HG02588 (cell line): ENCODE measurements at regions not wholly inside any gene's neighbourhood (a gene's known extent, or its start where the extent isn't known, plus 50 kb on each side); places are given as distances from the start of the nearest gene placed in this dataset.

ENCODE experiments used
- ATAC-seq: cut with Tn5 transposase; IDR thresholded peaks from one replicate; pipeline ENCODE4 v1.9.1; 2021; ENCODE audit warnings: mild to moderate bottlenecking, moderate library complexity; ENCODE audit not compliant: unreplicated experiment

DNA sequence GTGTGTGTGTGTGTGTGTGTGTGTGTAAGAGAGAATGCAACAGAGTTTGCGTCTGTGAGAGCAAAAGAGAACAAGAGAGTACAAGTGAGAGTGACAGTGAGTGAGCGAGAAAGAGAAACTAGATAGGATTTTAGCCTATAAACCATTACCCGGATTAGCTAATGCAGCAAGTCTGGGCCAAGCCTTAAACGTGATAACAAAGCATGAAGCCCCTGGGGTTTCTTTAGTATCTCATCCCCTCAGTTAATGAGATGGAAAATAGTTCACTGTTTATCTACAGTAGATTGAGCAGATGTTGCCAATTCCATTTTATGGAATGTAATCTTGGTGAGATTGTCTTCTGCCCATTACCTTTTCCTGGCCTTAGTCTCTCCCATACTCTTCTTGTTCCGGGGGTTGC, 114.5 kb downstream of the MAT2B start:
- no peak for ATAC-seq

DNA sequence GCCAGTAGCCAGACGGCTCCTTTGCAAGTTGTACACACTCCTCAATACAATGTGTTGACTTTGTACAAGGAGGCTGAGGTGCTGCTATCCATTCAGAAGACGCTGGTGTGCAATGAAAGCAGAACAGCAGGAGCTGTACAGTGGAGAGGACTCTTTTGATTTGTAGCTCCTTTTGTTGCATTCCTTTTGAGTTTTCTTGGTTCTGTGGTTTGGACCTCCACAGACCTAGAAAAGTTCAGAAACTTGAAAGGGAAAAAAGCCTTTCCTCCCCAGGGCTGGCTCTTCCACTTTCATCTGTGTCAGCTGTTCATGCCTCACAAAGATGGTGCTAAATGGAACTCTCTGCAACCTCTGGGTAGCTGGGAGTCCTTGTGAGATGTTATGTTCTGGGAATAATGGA, 117.4 kb downstream of the MAT2B start:
- ATAC-seq = no peak

DNA sequence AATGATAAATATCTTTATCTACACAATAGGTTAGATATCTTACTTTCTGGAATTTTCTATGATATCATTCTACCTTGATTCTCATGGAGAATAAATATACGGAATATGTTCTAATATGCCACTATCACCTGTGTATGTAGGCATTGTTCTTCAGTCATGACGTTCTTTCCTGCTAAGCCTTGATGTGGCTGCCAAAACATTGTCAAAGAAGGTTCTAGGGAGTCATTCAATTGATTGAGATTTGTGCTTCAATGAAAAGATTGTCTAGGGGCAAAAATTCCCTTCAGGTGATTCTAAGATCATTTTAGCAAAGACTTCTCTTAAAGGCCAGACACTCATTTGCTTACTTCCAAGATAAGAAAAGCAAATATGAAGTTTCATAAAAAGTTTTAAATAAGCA, 118.1 kb downstream of the MAT2B start:
- ATAC-seq = no peak

- no peak for ATAC-seq
Measured at GRCh38 chr5:163623986-163624385, 118.6 kb downstream of the MAT2B start.

DNA sequence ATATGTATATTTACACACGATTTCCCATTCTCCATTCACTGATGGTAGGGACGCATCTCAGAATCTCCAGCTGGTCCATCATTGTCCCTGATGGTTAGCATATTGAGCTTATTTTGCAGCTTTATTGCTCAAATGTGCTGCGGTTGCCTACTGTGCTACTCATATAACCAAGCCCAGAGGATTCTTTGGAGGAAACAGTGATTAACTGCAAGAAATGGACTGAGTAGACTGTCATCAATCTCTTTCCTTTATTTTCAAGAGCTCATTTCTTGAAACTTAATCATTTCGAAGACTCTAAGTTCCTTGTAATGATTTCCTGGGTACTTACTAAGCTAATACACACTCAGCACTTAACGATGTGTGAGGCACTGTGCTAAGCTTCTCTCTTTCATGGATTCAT, 119.0 kb downstream of the MAT2B start:
- no peak for ATAC-seq

GRCh38 chr5:163626904-163627434, 121.5 kb downstream of the MAT2B start:
- no peak for ATAC-seq

DNA sequence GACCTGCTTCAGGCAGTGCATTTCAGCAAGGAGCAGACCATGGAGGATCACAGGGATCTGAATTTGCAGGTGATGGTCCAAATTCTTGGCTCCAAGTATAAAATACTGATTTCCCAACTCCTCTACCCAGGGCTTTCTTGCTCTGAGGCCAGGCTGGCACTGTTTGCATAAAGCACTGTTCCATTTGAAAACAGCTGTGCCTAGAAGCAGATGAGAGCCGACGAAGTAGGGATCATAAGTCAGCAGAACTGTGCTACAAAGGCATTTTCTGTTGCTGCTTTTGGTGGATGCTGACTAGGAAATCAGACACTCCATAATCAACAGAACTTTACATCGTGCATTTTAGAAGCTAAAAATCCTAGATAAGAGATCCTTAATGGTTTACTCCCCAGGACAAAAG, 126.4 kb downstream of the MAT2B start:
- no peak for ATAC-seq

GRCh38 chr5:163633926-163634460, 128.6 kb downstream of the MAT2B start:
- no peak for ATAC-seq

GRCh38 chr5:163635631-163636030, 130.2 kb downstream of the MAT2B start:
- no peak for ATAC-seq

- ATAC-seq = no peak
Measured at GRCh38 chr5:163642904-163643303, 137.5 kb downstream of the MAT2B start.

- no peak for ATAC-seq
Measured at GRCh38 chr5:163645421-163646416, 140.3 kb downstream of the MAT2B start.

GRCh38 chr5:163649514-163649913, 144.1 kb downstream of the MAT2B start:
- no peak for ATAC-seq

- ATAC-seq = no peak
Measured at GRCh38 chr5:163653526-163653925, 148.1 kb downstream of the MAT2B start.

GRCh38 chr5:163658702-163659567, 153.5 kb downstream of the MAT2B start:
- no peak for ATAC-seq

GRCh38 chr5:163659568-163659902, 154.1 kb downstream of the MAT2B start:
- ATAC-seq = no peak

DNA sequence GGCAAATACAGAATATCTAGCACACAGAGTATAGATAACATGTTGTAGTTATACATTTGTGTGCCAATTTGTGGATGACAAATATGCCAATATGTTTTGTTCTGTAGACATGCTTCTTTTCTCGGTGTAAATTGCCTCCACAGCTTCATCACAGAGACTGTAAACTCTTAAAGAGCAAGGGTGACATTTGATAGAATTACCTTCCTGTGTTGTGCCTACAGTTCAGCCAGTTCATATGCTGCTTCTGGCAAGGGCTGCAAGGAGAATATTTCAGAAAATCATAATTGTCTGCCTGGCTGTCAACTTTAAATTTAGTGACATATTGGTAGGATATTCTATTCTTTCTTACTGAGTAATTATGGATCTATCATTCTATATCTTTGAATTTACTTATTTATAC, 155.1 kb downstream of the MAT2B start:
- no peak for ATAC-seq

DNA sequence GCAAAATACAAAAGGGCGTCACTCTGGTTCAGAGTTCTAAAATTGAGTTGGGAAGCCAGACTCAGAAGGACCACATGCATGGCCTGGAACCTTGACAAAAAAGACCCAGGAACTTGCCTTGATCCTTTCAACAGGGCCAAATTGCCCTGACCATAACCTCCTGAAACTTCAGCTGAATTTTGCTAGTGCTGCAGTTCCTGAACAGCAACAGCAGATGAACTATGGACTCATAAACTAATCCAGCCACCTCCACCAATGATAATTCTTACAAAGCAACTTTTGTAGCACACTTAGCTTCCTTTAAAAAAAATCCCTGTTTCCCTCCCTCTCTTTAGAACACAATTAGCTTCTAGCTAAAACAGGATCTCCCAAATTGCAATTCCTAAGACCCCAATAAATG, 155.9 kb downstream of the MAT2B start:
- ATAC-seq = no peak

DNA sequence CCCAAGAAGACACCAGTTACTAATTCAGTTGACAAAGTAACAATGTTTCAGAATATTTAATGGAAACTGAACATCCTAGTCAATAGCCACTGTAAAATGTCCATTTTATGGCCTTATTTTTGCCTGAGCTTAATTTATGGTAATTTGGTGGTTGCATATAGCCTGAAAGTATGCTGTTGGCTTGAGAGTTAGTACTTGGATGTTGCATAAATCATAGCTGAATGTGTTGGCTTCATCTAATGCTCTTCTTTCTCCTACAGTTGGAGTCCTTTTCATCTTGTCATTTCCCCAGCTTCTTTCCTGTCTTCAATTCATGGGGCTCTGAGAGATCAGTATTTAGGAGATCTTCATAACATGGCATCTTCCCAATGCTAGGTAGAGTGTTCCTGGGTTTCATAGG, 164.6 kb downstream of the MAT2B start:
- no peak for ATAC-seq

GRCh38 chr5:163677092-163677491, 171.7 kb downstream of the MAT2B start:
- no peak for ATAC-seq

DNA sequence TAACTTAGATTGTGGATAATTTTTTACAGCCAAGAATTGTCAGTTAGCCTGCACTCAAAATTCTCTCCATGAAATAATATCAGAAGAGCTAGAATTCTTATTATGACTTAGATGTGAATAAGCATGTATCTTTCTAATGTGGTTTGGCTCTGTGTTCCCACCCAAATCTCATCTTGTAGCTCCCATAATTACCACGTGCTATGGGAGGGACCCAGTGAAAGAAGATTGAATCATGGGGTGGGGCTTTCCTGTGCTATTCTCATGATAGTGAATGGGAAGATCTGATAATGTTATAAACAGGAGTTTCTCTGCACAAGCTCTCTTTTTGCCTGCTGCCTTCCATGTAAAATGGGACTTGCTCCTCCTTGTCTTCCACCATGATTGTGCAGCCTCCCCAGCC, 176.8 kb downstream of the MAT2B start:
- no peak for ATAC-seq

GRCh38 chr5:163687414-163687813, 182.0 kb downstream of the MAT2B start:
- no peak for ATAC-seq
